Fibroblast of skin of back (primary cell): ENCODE measurements at regions not wholly inside any gene's neighbourhood (a gene's known extent, or its start where the extent isn't known, plus 50 kb on each side); places are given as distances from the start of the nearest gene placed in this dataset.
A peak's percentile ranks its signal among the peaks of the same experiment; 100 is the strongest.

ENCODE experiments used
- DNase-seq: peaks from one replicate; pipeline ENCODE4 v3.0.0-alpha.2; 2013

- no peak for DNase-seq
Measured at GRCh38 chr1:218163371-218163770, 121.7 kb upstream of the RRP15 start.

GRCh38 chr1:218164111-218164929, 120.8 kb upstream of the RRP15 start:
- DNase-seq: peak; percentile 16

DNA sequence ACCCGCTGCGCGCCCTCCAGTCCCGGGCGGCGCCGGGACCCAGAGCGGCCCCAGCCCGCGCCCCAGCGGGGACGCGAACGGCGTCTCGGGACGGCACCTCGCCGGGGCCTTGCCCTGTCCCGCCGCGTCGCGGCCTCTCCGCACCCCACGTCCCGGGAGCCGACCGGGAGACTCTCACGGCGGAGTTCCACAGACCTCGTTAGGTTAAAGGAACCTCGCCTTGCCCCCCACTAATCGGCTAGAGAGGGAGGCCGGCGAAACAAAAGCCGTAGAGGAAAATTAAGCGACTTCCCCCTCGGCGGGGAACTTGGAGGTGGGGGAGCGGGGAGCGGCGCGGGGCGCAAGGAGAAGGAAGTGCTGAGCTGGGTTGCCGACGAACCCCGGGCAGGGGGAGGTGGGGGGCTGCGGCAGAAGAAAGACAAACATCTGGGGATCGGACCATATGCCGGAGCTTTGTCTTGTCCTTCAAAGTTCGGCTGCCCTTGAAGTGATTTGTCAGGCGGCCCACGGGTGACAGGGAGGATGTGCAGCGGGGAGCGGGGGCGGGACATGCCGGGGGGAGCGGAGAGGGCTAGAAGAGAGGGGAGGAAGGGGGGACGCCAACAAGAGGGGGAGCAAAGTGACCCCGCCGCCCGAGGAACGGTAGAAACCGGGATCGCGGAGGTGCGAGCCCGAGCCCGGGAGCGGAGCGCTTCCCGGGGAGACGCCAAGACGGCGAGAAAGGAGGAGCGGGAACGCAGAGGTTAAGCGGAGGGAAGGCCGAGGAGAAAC, 120.0 kb upstream of the RRP15 start:
- DNase-seq: no peak

- DNase-seq: no peak
Measured at GRCh38 chr1:218165701-218166114, 119.4 kb upstream of the RRP15 start.

DNA sequence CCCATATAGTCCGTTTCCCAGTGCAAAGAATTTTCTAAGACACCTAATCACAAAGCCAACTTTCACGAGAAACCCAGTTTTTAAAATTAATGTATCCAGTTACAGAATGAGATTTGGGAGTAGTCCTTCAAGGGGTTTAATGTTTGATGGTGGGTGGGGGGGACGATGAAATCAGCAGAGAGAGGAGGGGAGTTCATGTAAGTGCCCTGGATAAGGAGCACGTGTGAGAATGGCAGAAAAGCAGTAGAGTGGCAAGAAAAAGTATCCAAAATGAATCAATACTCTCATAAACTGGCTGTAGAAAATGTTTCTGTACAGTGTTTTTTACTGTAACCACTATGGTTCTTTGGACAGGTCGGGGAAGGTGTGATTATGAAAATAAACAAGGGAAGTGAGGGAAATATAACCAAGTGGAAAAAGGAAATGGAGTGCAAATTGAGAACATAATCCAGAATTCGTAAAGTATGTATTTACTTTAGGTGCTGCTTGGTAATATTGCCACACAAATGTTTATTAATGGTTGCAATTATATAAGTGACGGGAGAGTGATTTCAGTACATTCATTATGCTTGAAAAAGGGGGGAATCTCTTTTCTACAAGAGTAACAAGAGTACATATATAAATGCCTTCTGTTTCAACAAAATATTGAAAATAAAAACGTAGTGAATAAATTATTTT, 118.7 kb upstream of the RRP15 start:
- DNase-seq: no peak

- DNase-seq: peak; percentile 53
Measured at GRCh38 chr1:218171302-218171893, 113.7 kb upstream of the RRP15 start.

DNA sequence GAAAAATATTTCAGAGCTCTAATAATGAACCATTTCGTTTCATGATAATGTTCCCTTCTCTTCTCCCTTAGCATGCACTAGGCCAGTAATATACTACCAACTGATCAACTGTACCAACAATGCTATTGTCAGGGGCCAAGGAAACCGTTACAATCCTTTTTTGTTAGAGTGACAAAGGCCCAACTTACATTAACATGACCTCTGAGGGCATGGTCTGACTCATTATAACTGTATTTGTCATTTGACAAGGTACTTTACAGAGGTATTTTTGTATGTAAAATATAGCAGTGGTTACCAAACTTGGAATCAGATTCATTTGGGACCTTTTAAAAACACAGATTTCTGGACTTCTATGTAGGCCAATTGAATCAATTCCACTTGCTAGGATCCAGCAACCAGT, 102.6 kb upstream of the RRP15 start:
- DNase-seq: no peak

GRCh38 chr1:218200979-218201378, 84.1 kb upstream of the RRP15 start:
- DNase-seq: no peak

DNA sequence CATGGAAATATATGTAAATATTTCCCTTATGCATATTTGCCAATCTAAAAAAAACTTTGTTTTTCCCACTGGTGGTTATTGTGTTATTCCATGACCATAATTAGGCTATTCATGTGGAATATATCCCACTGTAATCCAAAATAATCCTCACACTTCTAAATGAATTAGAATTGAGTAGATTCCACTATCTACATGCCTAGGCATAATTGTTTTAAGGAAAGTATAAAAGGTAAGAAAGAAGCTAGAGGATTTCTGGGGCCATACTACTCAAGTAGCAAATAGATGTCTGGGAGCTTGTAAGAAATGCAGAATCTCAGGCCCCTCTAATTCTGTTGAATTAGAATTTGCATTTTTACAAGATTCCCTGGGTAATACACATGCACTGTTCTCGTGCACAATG, 83.5 kb upstream of the RRP15 start:
- no peak for DNase-seq

GRCh38 chr1:218205721-218206120, 79.4 kb upstream of the RRP15 start:
- DNase-seq: no peak

DNA sequence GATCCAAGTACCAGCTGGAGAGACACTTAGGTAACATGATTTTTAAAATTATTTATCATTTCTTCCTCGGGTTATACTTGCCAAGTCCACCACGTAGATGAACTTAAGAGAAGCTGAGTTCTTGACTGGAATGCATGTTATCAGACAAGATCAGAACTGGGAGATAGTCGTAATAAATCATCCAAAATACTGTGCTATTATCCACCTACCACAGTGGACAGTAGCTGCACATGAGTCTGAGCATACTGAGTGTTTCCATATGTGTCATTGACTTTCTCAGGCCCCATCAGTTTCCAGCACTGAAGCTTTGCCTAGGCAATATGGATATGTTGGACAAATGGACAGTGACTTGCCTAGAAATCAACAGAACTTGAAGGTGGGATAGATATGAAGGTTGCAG, 77.9 kb upstream of the RRP15 start:
- no peak for DNase-seq

- peak; percentile 92 for DNase-seq
Measured at GRCh38 chr1:218209351-218209861, 75.7 kb upstream of the RRP15 start.

DNA sequence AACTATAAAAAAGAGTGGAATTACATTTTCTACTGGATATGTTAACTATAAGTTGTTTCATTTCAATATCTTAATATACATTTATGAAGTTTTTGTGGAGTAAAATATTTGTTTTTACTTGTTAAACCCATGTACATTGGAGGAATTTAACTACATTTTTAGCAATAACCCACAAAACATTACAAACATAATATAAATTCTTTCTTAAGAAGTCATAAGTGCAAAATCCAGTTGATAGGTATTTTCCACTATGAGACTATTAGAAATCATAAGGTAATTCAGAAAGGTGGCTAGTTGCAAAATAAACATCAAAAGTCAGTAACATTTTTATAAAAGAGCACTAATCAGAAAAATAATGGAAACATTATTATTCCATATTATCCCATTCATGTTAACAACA, 73.9 kb upstream of the RRP15 start:
- peak; percentile 51 for DNase-seq

DNA sequence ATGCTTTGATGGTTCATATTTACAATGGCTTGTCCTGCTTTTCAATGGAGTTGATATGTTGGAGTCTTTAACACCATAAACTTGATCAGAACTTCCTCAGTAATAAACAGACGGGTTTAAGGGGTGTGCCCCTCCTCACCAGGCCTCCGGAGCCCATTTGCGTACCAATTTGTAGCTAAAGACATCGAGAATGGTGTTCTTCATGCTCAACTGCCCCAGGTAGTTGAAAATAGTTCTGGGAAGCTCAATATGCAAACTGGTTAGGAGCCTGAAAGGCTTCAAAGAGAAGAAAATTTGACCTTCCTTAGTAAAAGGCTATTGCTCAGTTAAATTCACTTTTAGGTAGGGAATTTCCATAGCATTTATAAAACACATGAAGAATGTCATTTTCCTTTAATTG, 68.1 kb upstream of the RRP15 start:
- no peak for DNase-seq

- no peak for DNase-seq
Measured at GRCh38 chr1:218219460-218219859, 65.6 kb upstream of the RRP15 start.

DNA sequence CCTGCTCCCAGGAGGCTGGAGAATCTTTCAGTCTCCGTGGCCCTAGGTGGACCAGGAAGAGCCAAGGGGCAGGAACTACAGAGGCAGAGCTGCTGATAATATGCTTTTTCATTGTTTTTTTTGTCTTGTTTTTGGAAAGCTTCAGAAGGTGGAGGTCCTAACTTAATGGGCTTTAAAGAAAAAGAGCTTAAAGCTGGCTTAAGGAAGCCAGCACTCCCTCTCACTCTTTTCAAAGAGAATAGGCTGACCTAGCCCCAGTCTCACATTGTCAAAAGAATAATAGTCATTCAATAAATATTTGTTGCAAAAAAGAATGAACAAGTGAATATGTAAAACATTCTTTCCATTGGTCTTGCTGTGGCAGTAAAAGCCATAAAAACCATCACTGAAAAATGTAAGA, 61.0 kb upstream of the RRP15 start:
- DNase-seq: no peak

DNA sequence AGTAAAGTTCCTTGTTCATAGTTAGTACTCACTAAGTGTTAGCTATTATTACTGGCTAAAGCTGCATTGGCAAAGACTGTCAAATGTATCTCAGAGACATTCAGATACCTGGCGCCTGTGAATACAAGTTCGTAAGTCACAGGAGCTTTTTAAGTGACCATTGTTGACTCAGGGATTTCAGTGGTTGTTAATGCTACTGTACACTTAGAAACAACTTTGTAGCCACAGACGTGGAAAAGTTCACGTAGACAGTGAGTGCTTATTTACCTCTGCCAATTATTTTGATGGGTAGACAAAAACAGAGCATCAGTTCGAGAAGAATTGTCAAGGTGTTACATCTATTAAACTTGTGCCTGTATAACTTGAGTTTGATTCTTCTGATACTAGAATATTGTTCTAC, 59.1 kb upstream of the RRP15 start:
- DNase-seq: no peak
